Keratinocyte (primary cell): ENCODE measurements at regions not wholly inside any gene's neighbourhood (a gene's known extent, or its start where the extent isn't known, plus 50 kb on each side); places are given as distances from the start of the nearest gene placed in this dataset.

Source experiments
- DNase-seq: peaks from one replicate; pipeline ENCODE4 v3.0.0-alpha.2; 2011; ENCODE audit warnings: low read depth, missing footprints, low spot score
- FAIRE-seq: peaks from 2 replicates; lab custom pipeline; 2011; peaks lifted over from hg19 to GRCh38; lab: Jason Lieb, UNC
- H2AFZ ChIP-seq: 2 replicates; pipeline ENCODE4 v1.6.0; 2012; ENCODE audit warnings: low read length, control low read depth, inconsistent platforms; ENCODE audit not compliant: control insufficient read depth
- H3K27ac ChIP-seq: 2 replicates; pipeline ENCODE4 v1.5.1; 2011; ENCODE audit warnings: low read length; ENCODE audit not compliant: control insufficient read depth, insufficient read depth
- H3K27me3 ChIP-seq: 3 replicates; pipeline ENCODE4 v1.6.0; 2011; ENCODE audit warnings: low read length; ENCODE audit not compliant: control insufficient read depth, insufficient read depth; ENCODE audit errors: extremely low read depth
- H3K36me3 ChIP-seq, 2 experiments: 2 replicates in 1 of 2; 3 replicates in 1 of 2; pipeline ENCODE4 v1.5.1; 2011; ENCODE audit warnings: low read length in 2 of 2, mild to moderate bottlenecking in 1 of 2; ENCODE audit not compliant: control insufficient read depth in 2 of 2, insufficient read depth in 2 of 2; ENCODE audit errors: extremely low read depth in 1 of 2
- H3K4me1 ChIP-seq: 3 replicates; pipeline ENCODE4 v1.5.1; 2011; ENCODE audit warnings: low read length; ENCODE audit not compliant: control insufficient read depth, insufficient read depth; ENCODE audit errors: extremely low read depth
- H3K4me2 ChIP-seq: 3 replicates; pipeline ENCODE4 v1.6.0; 2011; ENCODE audit warnings: low read depth, low read length; ENCODE audit not compliant: control insufficient read depth, insufficient read depth; ENCODE audit errors: extremely low read depth
- H3K4me3 ChIP-seq, 3 experiments: fragments of 200-600 bp in 1 of 3; sonication (generic) in 1 of 3; 2 replicates in 2 of 3; 3 replicates in 1 of 3; pipeline ENCODE4 v1.5.1; 2011 to 2016; ENCODE audit warnings: low read length in 3 of 3, mild to moderate bottlenecking in 3 of 3, control low read depth in 2 of 3, inconsistent platforms in 1 of 3, low read depth in 1 of 3, mixed read lengths in 1 of 3, mixed run types in 1 of 3, moderate library complexity in 1 of 3; ENCODE audit not compliant: control insufficient read depth in 2 of 3, insufficient read depth in 2 of 3; ENCODE audit errors: extremely low read depth in 1 of 3
- H3K79me2 ChIP-seq: 2 replicates; pipeline ENCODE4 v1.6.0; 2012; ENCODE audit warnings: low read length; ENCODE audit not compliant: control insufficient read depth, insufficient read depth
- H3K9ac ChIP-seq: 3 replicates; pipeline ENCODE4 v1.6.0; 2011; ENCODE audit warnings: low read length; ENCODE audit not compliant: control insufficient read depth, insufficient read depth; ENCODE audit errors: extremely low read depth
- H3K9me1 ChIP-seq: 3 replicates; pipeline ENCODE4 v1.6.0; 2011; ENCODE audit warnings: low read length; ENCODE audit not compliant: control insufficient read depth, insufficient read depth; ENCODE audit errors: extremely low read depth
- H3K9me3 ChIP-seq: 2 replicates; pipeline ENCODE4 v1.5.1; 2012; ENCODE audit warnings: low read depth, low read length; ENCODE audit not compliant: control insufficient read depth
- H4K20me1 ChIP-seq: 3 replicates; pipeline ENCODE4 v1.6.0; 2011; ENCODE audit warnings: low read length; ENCODE audit not compliant: control insufficient read depth, insufficient read depth; ENCODE audit errors: extremely low read depth
- EZH2 ChIP-seq: IDR thresholded peaks from one replicate; pipeline ENCODE4 v1.6.1; 2012; ENCODE audit warnings: inconsistent platforms, mild to moderate bottlenecking, low read length, moderate library complexity
- dilution Hi-C: fragments of 300-500 bp; cut with MboI; formaldehyde crosslinking; loops from one replicate; pipeline ENCODE4 v1.7.0; 2020; ENCODE audit warnings: low sequenced_read_pairs; ENCODE audit not compliant: extremely low pct_ligation_motif_present
- TF ChIP-seq, protein P1 (sequence below), 3 experiments: IDR thresholded peaks in 1 of 3; conservative IDR thresholded peaks in 1 of 3; optimal IDR thresholded peaks in 1 of 3; 2 replicates in 2 of 3; 3 replicates in 1 of 3; pipeline versions ENCODE3 to v1.5.1; 2011; ENCODE audit warnings: low read length in 3 of 3, mild to moderate bottlenecking in 3 of 3, moderate library complexity in 2 of 3, control low read depth in 1 of 3, inconsistent platforms in 1 of 3; ENCODE audit not compliant: insufficient read depth in 2 of 3; ENCODE audit errors: extremely low read depth in 1 of 3

- no peak overlapping the region for H3K4me2 ChIP-seq
- no peaks in the 10 kb centered on the region for H3K36me3 ChIP-seq
- FAIRE-seq (no peak), DNase-seq (no peak)
- no peaks in the 10 kb centered on the region for H3K4me1 ChIP-seq
- no peak overlapping the region for H2AFZ ChIP-seq
- no peaks in the 10 kb centered on the region for H3K27me3 ChIP-seq
- H3K9ac ChIP-seq: no peak overlapping the region
- H3K79me2 ChIP-seq: no peaks in the 10 kb centered on the region
- no peak overlapping the region for H3K4me3 ChIP-seq
- H3K9me1 ChIP-seq: no peaks in the 10 kb centered on the region
- dilution Hi-C loops: no loop called here
- no peaks in the 10 kb centered on the region for H4K20me1 ChIP-seq
- no peak overlapping the region for H3K27ac ChIP-seq
- peaks cover 2% of the 10 kb centered on the region for H3K9me3 ChIP-seq
- TF ChIP-seq, protein P1, sequence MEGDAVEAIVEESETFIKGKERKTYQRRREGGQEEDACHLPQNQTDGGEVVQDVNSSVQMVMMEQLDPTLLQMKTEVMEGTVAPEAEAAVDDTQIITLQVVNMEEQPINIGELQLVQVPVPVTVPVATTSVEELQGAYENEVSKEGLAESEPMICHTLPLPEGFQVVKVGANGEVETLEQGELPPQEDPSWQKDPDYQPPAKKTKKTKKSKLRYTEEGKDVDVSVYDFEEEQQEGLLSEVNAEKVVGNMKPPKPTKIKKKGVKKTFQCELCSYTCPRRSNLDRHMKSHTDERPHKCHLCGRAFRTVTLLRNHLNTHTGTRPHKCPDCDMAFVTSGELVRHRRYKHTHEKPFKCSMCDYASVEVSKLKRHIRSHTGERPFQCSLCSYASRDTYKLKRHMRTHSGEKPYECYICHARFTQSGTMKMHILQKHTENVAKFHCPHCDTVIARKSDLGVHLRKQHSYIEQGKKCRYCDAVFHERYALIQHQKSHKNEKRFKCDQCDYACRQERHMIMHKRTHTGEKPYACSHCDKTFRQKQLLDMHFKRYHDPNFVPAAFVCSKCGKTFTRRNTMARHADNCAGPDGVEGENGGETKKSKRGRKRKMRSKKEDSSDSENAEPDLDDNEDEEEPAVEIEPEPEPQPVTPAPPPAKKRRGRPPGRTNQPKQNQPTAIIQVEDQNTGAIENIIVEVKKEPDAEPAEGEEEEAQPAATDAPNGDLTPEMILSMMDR (optimal IDR thresholded peaks at IDR 0.05 in 1 of 3, IDR thresholded peaks at IDR 0.05 in 1 of 3, conservative IDR thresholded peaks at IDR 0.05 in 1 of 3; ENCODE audit: extremely low read depth in 1 of 3, insufficient read depth in 2 of 3, low read length in 3 of 3): no peak
- TF ChIP-seq EZH2: no peak
Measured at GRCh38 chr6:145375502-145375901, 359.8 kb downstream of the EPM2A start.

DNA sequence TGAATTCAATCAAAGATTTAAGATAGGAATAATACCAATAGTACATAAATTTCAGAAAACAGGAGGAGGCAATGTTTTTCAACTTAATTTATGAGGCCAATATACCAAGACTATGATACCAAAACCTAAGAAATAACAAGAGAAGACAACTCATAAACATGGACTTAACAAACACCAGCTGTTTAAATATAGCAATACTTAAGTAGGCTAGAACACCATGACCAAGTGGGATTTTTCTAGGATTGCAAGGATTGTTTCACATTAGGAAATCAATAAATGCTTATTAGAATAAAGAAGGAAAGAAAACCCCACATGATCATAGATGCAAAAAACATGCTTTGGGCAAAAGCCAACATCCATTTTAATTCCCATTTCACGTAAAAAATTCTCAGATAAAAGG is 355.1 kb downstream of the EPM2A start:
- Histone ChIP-seq H3K9me1 (no peaks in the 10 kb centered on the region), H3K27me3 (no peaks in the 10 kb centered on the region), H3K4me1 (no peaks in the 10 kb centered on the region), H4K20me1 (no peaks in the 10 kb centered on the region), H3K27ac (no peak overlapping the region), H3K4me2 (no peak overlapping the region), H3K36me3 (no peaks in the 10 kb centered on the region), H3K79me2 (no peaks in the 10 kb centered on the region), H3K4me3 (no peak overlapping the region), H2AFZ (no peak overlapping the region), H3K9ac (no peak overlapping the region), H3K9me3 (peaks cover 2% of the 10 kb centered on the region)
- dilution Hi-C loops: no loop called here
- FAIRE-seq: no peak
- TF ChIP-seq, protein P1 (optimal IDR thresholded peaks at IDR 0.05 in 1 of 3, IDR thresholded peaks at IDR 0.05 in 1 of 3, conservative IDR thresholded peaks at IDR 0.05 in 1 of 3; ENCODE audit: extremely low read depth in 1 of 3, insufficient read depth in 2 of 3, low read length in 3 of 3): no peak
- TF ChIP-seq EZH2: no peak
- DNase-seq: no peak
